ENCODE measurements at regions not wholly inside any gene's neighbourhood (a gene's known extent, or its start where the extent isn't known, plus 50 kb on each side); places are given as distances from the start of the nearest gene placed in this dataset.

DNA sequence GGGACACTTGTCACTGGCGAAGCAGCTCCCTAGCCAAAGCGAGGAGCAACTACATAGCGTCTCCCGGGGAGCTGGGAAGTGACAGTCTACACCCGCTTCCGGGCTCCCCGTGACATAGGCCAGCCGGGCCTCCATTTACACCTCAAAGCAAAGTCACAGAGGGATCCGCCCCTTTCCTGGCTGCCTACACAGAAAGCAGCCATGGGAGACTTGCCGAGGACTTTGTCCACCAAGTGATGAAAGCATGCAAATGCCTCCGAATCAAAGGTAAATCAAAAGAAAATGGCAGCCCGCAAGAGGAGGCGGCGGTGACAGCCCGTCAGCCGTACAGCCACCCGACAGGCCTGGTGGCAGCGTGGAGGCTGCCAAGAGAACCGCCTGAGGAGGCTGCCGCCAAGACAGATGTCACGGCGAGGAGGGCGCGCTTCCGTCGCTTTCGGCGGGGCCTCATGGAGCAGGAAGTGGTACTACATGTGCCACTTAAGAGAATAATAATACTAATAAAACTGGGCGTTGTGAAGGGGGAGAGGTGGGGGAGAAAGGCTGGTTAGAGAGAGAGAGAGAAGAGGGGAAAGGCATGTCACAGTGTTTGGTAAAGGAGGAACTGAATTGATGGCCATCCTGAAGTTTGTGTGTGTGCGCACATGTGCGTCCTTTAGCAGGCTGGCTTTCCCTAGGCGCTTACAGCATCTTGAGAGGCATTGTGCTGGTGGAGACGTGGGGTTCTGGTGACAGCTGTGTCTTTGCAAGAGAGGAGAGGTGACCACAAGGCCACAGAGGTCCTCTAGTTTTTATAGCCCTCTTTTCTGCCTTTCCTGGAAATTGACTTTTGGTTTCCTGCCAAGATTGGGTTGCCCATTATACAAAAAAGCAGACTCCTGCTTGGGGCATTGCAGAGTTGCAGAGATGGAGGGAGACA lies 661.7 kb downstream of the VRK1 start:
- no peaks in the 10 kb centered on the region for H3K9me3 ChIP-seq (ENCODE audit: insufficient read depth, low read depth, low read length)
- H2BK120ac ChIP-seq (ENCODE audit: insufficient read depth, low read length, poor library complexity) = no peak overlapping the region
- H3K4ac ChIP-seq (ENCODE audit: low read depth, low read length) = no peak overlapping the region
- no peaks in the 10 kb centered on the region for H3K36me3 ChIP-seq (ENCODE audit: control insufficient read depth in 1 of 2, insufficient read depth in 2 of 2, low read length in 2 of 2)
- no peak overlapping the region for H3K27ac ChIP-seq (ENCODE audit: low read depth, low read length)
- no peak overlapping the region for H4K91ac ChIP-seq (ENCODE audit: low read depth, low read length)
- H3K14ac ChIP-seq (ENCODE audit: low read length) = no peak overlapping the region
- H3K4me3 ChIP-seq (ENCODE audit: low read depth, low read length) = peak overlapping the region; percentile 45
- H2AK5ac ChIP-seq (ENCODE audit: low read length) = no peak overlapping the region
- H2AFZ ChIP-seq (ENCODE audit: insufficient read depth, low read length, poor library complexity) = peak overlapping the region; percentile 14
- WGBS (ENCODE audit: extremely low coverage, insufficient coverage, insufficient read length) = no CpG with 5 or more reads among the region's 33 CpGs
- H3K79me1 ChIP-seq (ENCODE audit: low read length) = no peaks in the 10 kb centered on the region
- no peak for DNase-seq
- no peaks in the 10 kb centered on the region for H3K79me2 ChIP-seq (ENCODE audit: control insufficient read depth, insufficient read depth, low read length, poor library complexity)
- no peak overlapping the region for H2BK12ac ChIP-seq (ENCODE audit: low read length)
- no peak overlapping the region for H4K12ac ChIP-seq (ENCODE audit: low read depth, low read length)
- peak overlapping the region; percentile 74 for H3K4me2 ChIP-seq (ENCODE audit: low read length)
- no peak overlapping the region for H4K8ac ChIP-seq (ENCODE audit: low read depth, low read length)
- no peak overlapping the region for H3K18ac ChIP-seq (ENCODE audit: low read length)
- no peak overlapping the region for H3K23ac ChIP-seq (ENCODE audit: low read length)
- no peak overlapping the region for H3K9ac ChIP-seq (ENCODE audit: low read length)
- no peak overlapping the region for H2BK5ac ChIP-seq (ENCODE audit: low read depth, low read length, poor library complexity)
- H3K4me1 ChIP-seq (ENCODE audit: control insufficient read depth in 1 of 2, insufficient read depth in 2 of 2, low read length in 2 of 2) = peaks cover 4 to 9% of the 10 kb centered on the region in 2 experiments
- H3K27me3 ChIP-seq (ENCODE audit: insufficient read depth, low read length) = no peaks in the 10 kb centered on the region

- H3K36me3 ChIP-seq (ENCODE audit: control insufficient read depth in 1 of 2, insufficient read depth in 2 of 2, low read length in 2 of 2) = no peaks in the 10 kb centered on the region
- H3K14ac ChIP-seq (ENCODE audit: low read length) = no peak overlapping the region
- H3K4me1 ChIP-seq (ENCODE audit: control insufficient read depth in 1 of 2, insufficient read depth in 2 of 2, low read length in 2 of 2) = peaks cover 4 to 8% of the 10 kb centered on the region in 2 experiments
- DNase-seq = no peak
- no peak overlapping the region for H4K91ac ChIP-seq (ENCODE audit: low read depth, low read length)
- no peak overlapping the region for H2BK120ac ChIP-seq (ENCODE audit: insufficient read depth, low read length, poor library complexity)
- H2BK12ac ChIP-seq (ENCODE audit: low read length) = no peak overlapping the region
- H2AFZ ChIP-seq (ENCODE audit: insufficient read depth, low read length, poor library complexity) = no peak overlapping the region
- H4K8ac ChIP-seq (ENCODE audit: low read depth, low read length) = no peak overlapping the region
- H3K4ac ChIP-seq (ENCODE audit: low read depth, low read length) = no peak overlapping the region
- WGBS (ENCODE audit: extremely low coverage, insufficient coverage, insufficient read length) = no CpG with 5 or more reads among the region's 2 CpGs
- no peak overlapping the region for H3K23ac ChIP-seq (ENCODE audit: low read length)
- no peak overlapping the region for H4K12ac ChIP-seq (ENCODE audit: low read depth, low read length)
- no peaks in the 10 kb centered on the region for H3K79me1 ChIP-seq (ENCODE audit: low read length)
- no peaks in the 10 kb centered on the region for H3K79me2 ChIP-seq (ENCODE audit: control insufficient read depth, insufficient read depth, low read length, poor library complexity)
- no peak overlapping the region for H2BK5ac ChIP-seq (ENCODE audit: low read depth, low read length, poor library complexity)
- no peak overlapping the region for H3K4me2 ChIP-seq (ENCODE audit: low read length)
- H3K4me3 ChIP-seq (ENCODE audit: low read depth, low read length) = no peak overlapping the region
- no peak overlapping the region for H3K27ac ChIP-seq (ENCODE audit: low read depth, low read length)
- no peak overlapping the region for H2AK5ac ChIP-seq (ENCODE audit: low read length)
- peaks cover 1% of the 10 kb centered on the region for H3K9me3 ChIP-seq (ENCODE audit: insufficient read depth, low read depth, low read length)
- no peak overlapping the region for H3K18ac ChIP-seq (ENCODE audit: low read length)
- no peak overlapping the region for H3K9ac ChIP-seq (ENCODE audit: low read length)
- H3K27me3 ChIP-seq (ENCODE audit: insufficient read depth, low read length) = no peaks in the 10 kb centered on the region
These were observed 664.9 kb downstream of the VRK1 start for GRCh38 chr14:97462081-97462480.

DNA sequence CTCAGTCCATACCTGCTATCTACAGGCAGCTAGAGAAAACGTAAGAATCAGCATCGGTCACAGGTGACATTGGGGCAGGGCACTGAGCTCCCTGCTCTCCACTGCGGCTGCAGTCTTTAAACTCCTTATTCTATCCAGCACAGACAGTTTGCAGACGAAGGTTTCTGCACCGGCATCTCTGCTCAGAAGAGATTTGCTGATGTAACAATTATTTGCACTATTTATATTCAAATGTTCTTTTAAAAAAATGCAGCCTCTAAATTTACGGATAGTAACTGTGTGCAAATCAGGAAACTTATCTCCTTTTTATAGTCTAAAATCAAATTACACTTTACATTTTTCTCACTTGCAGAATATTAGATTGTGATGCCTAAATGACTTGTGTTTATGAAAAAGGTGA lies 671.0 kb downstream of the VRK1 start:
- Histone ChIP-seq H3K14ac (ENCODE audit: low read length) (no peak overlapping the region), H3K9me3 (ENCODE audit: insufficient read depth, low read depth, low read length) (peaks cover 1% of the 10 kb centered on the region), H3K4me1 (ENCODE audit: control insufficient read depth in 1 of 2, insufficient read depth in 2 of 2, low read length in 2 of 2) (no peaks in the 10 kb centered on the region), H3K79me2 (ENCODE audit: control insufficient read depth, insufficient read depth, low read length, poor library complexity) (no peaks in the 10 kb centered on the region), H3K27me3 (ENCODE audit: insufficient read depth, low read length) (no peaks in the 10 kb centered on the region), H2BK120ac (ENCODE audit: insufficient read depth, low read length, poor library complexity) (no peak overlapping the region), H2AK5ac (ENCODE audit: low read length) (no peak overlapping the region), H4K91ac (ENCODE audit: low read depth, low read length) (no peak overlapping the region), H4K8ac (ENCODE audit: low read depth, low read length) (no peak overlapping the region), H3K9ac (ENCODE audit: low read length) (no peak overlapping the region), H4K12ac (ENCODE audit: low read depth, low read length) (no peak overlapping the region), H2AFZ (ENCODE audit: insufficient read depth, low read length, poor library complexity) (no peak overlapping the region), H3K4me2 (ENCODE audit: low read length) (no peak overlapping the region), H3K23ac (ENCODE audit: low read length) (no peak overlapping the region), H3K4ac (ENCODE audit: low read depth, low read length) (no peak overlapping the region), H2BK12ac (ENCODE audit: low read length) (no peak overlapping the region), H3K27ac (ENCODE audit: low read depth, low read length) (no peak overlapping the region), H3K36me3 (ENCODE audit: control insufficient read depth in 1 of 2, insufficient read depth in 2 of 2, low read length in 2 of 2) (no peaks in the 10 kb centered on the region), H3K79me1 (ENCODE audit: low read length) (no peaks in the 10 kb centered on the region), H3K4me3 (ENCODE audit: low read depth, low read length) (no peak overlapping the region), H3K18ac (ENCODE audit: low read length) (no peak overlapping the region), H2BK5ac (ENCODE audit: low read depth, low read length, poor library complexity) (no peak overlapping the region)
- DNase-seq = no peak
- WGBS (ENCODE audit: extremely low coverage, insufficient coverage, insufficient read length) = no CpG with 5 or more reads among the region's 6 CpGs

- H4K91ac ChIP-seq (ENCODE audit: low read depth, low read length) = no peak overlapping the region
- no peak overlapping the region for H4K8ac ChIP-seq (ENCODE audit: low read depth, low read length)
- H3K4me3 ChIP-seq (ENCODE audit: low read depth, low read length) = no peak overlapping the region
- no peak for DNase-seq
- H2AFZ ChIP-seq (ENCODE audit: insufficient read depth, low read length, poor library complexity) = no peak overlapping the region
- H3K9me3 ChIP-seq (ENCODE audit: insufficient read depth, low read depth, low read length) = no peaks in the 10 kb centered on the region
- H4K12ac ChIP-seq (ENCODE audit: low read depth, low read length) = no peak overlapping the region
- H2BK120ac ChIP-seq (ENCODE audit: insufficient read depth, low read length, poor library complexity) = no peak overlapping the region
- no peaks in the 10 kb centered on the region for H3K27me3 ChIP-seq (ENCODE audit: insufficient read depth, low read length)
- H3K23ac ChIP-seq (ENCODE audit: low read length) = no peak overlapping the region
- H3K14ac ChIP-seq (ENCODE audit: low read length) = no peak overlapping the region
- no peaks in the 10 kb centered on the region for H3K4me1 ChIP-seq (ENCODE audit: control insufficient read depth in 1 of 2, insufficient read depth in 2 of 2, low read length in 2 of 2)
- no peak overlapping the region for H2BK12ac ChIP-seq (ENCODE audit: low read length)
- H3K36me3 ChIP-seq (ENCODE audit: control insufficient read depth in 1 of 2, insufficient read depth in 2 of 2, low read length in 2 of 2) = no peaks in the 10 kb centered on the region
- H3K79me2 ChIP-seq (ENCODE audit: control insufficient read depth, insufficient read depth, low read length, poor library complexity) = no peaks in the 10 kb centered on the region
- no peak overlapping the region for H3K9ac ChIP-seq (ENCODE audit: low read length)
- no peak overlapping the region for H2AK5ac ChIP-seq (ENCODE audit: low read length)
- WGBS (ENCODE audit: extremely low coverage, insufficient coverage, insufficient read length) = no CpG with 5 or more reads among the region's 4 CpGs
- H3K27ac ChIP-seq (ENCODE audit: low read depth, low read length) = no peak overlapping the region
- no peak overlapping the region for H3K18ac ChIP-seq (ENCODE audit: low read length)
- H3K79me1 ChIP-seq (ENCODE audit: low read length) = no peaks in the 10 kb centered on the region
- H2BK5ac ChIP-seq (ENCODE audit: low read depth, low read length, poor library complexity) = no peak overlapping the region
- H3K4ac ChIP-seq (ENCODE audit: low read depth, low read length) = no peak overlapping the region
- H3K4me2 ChIP-seq (ENCODE audit: low read length) = no peak overlapping the region
These were observed 680.2 kb downstream of the VRK1 start for GRCh38 chr14:97477353-97477752.
